Skin epidermis (tissue), 12 donors: ENCODE measurements at regions not wholly inside any gene's neighbourhood (a gene's known extent, or its start where the extent isn't known, plus 50 kb on each side); places are given as distances from the start of the nearest gene placed in this dataset.

Experiments
- H3K27ac ChIP-seq, 21 experiments: fragments of 200-600 bp; sonication (generic) in 11 of 21; one replicate each; pipeline ENCODE4 v1.5.0; 2020; ENCODE audit warnings: mild to moderate bottlenecking in 3 of 21, inconsistent platforms in 2 of 21, moderate library complexity in 2 of 21
- H3K4me3 ChIP-seq, 7 experiments: fragments of 200-600 bp; sonication (generic) in 2 of 7; one replicate each; pipeline ENCODE4 v1.5.0; 2020; ENCODE audit warnings: inconsistent platforms in 2 of 7, mild to moderate bottlenecking in 2 of 7, moderate library complexity in 1 of 7

GRCh38 chr1:4868521-4868920, 214.1 kb downstream of the AJAP1 start:
- Histone ChIP-seq H3K27ac (no peak overlapping the region), H3K4me3 (no peak overlapping the region)

- no peak overlapping the region for H3K27ac ChIP-seq
- no peak overlapping the region for H3K4me3 ChIP-seq
These were observed 202.0 kb downstream of the AJAP1 start for GRCh38 chr1:4856396-4856795.

GRCh38 chr1:4854367-4854766, 200.0 kb downstream of the AJAP1 start:
- Histone ChIP-seq H3K4me3 (no peak overlapping the region), H3K27ac (no peak overlapping the region)

GRCh38 chr1:4853904-4854303, 199.5 kb downstream of the AJAP1 start:
- no peak overlapping the region for H3K27ac ChIP-seq
- no peak overlapping the region for H3K4me3 ChIP-seq

GRCh38 chr1:4851385-4852065, 197.1 kb downstream of the AJAP1 start:
- Histone ChIP-seq H3K27ac (no peak overlapping the region), H3K4me3 (no peak overlapping the region)

- no peak overlapping the region for H3K27ac ChIP-seq
- H3K4me3 ChIP-seq: no peak overlapping the region
These were observed 194.0 kb downstream of the AJAP1 start for GRCh38 chr1:4848431-4848830.

- no peak overlapping the region for H3K27ac ChIP-seq
- no peak overlapping the region for H3K4me3 ChIP-seq
These were observed 193.3 kb downstream of the AJAP1 start for GRCh38 chr1:4847711-4848110.
